A549 (cell line): ENCODE measurements at regions not wholly inside any gene's neighbourhood (a gene's known extent, or its start where the extent isn't known, plus 50 kb on each side); places are given as distances from the start of the nearest gene placed in this dataset.

ENCODE experiments used
- ATAC-seq, 2 experiments: fragments of 200-7000 bp in 1 of 2; fragments of >200 bp in 1 of 2; cut with Nextera tagmentation in 1 of 2; cut with Tn5 transposase in 1 of 2; 3 replicates each; pipeline versions ENCODE4 v1.8.0 to v1.9.1; 2018 to 2020; ENCODE audit warnings: mild to moderate bottlenecking in 1 of 2, moderate library complexity in 1 of 2
- CTCF ChIA-PET: fragments of 300-600 bp; sonication (Branson Sonifier 250); formaldehyde crosslinking; extraction: SDS; loops from one replicate; lab custom pipeline; 2021; ENCODE audit warnings: antibody characterized with exemption, inconsistent platforms; lab: Yijun Ruan, JAX
- POLR2A ChIA-PET: fragments of 350-600 bp; formaldehyde crosslinking; extraction: SDS; loops from one replicate; lab custom pipeline; 2021; ENCODE audit warnings: antibody characterized with exemption, inconsistent platforms; lab: Yijun Ruan, JAX
- DNase-seq, 2 experiments: peaks; one replicate each; pipeline versions ENCODE4 v3.0.0 to v3.0.0-alpha.2; 2011 to 2016; ENCODE audit warnings: low read depth in 1 of 2, low spot score in 1 of 2
- FAIRE-seq: peaks from 2 replicates; lab custom pipeline; 2011; peaks lifted over from hg19 to GRCh38; lab: Jason Lieb, UNC
- H3K27ac ChIP-seq, 2 experiments: fragments of >200 bp; sonication (Bioruptor Twin); formaldehyde crosslinking; 3 replicates each; pipeline ENCODE4 v1.5.1; 2016 to 2017
- H3K4me1 ChIP-seq: fragments of >200 bp; sonication (Bioruptor Twin); formaldehyde crosslinking; 3 replicates; pipeline ENCODE4 v1.6.1; 2016
- H3K4me2 ChIP-seq: fragments of >200 bp; sonication (Bioruptor Twin); formaldehyde crosslinking; 3 replicates; pipeline ENCODE4 v1.6.1; 2016
- H3K4me3 ChIP-seq: fragments of >200 bp; sonication (Bioruptor Twin); formaldehyde crosslinking; 3 replicates; pipeline ENCODE4 v1.5.1; 2016
- H3K9me3 ChIP-seq: fragments of >200 bp; sonication (Bioruptor Twin); formaldehyde crosslinking; 3 replicates; pipeline ENCODE4 v1.6.1; 2016
- ATOH8 ChIP-seq: fragments of 250-450 bp; sonication (Bioruptor Pico); IDR thresholded peaks from 2 replicates; pipeline ENCODE4 v1.5.0; 2020; ENCODE audit warnings: low read depth, mild to moderate bottlenecking, moderate library complexity
- CBX8 ChIP-seq: fragments of 200-600 bp; sonication (generic); IDR thresholded peaks from 2 replicates; pipeline ENCODE4 v1.6.1; 2016
- CEBPB ChIP-seq, 2 experiments: fragments of >200 bp in 1 of 2; sonication (Bioruptor Twin) in 1 of 2; formaldehyde crosslinking in 1 of 2; IDR thresholded peaks; 2 replicates each; pipeline ENCODE4 v1.6.1; 2012 to 2016
- CHD2 ChIP-seq: fragments of 150-350 bp; IDR thresholded peaks from 2 replicates; pipeline ENCODE4 v1.6.1; 2014; ENCODE audit warnings: low read length; ENCODE audit not compliant: partially characterized antibody
- EHMT2 ChIP-seq: fragments of 200-600 bp; sonication (generic); IDR thresholded peaks from 2 replicates; pipeline ENCODE4 v1.6.1; 2016; ENCODE audit warnings: antibody characterized with exemption, low read depth, mild to moderate bottlenecking, moderate library complexity
- ELK1 ChIP-seq: fragments of 150-350 bp; IDR thresholded peaks from 2 replicates; pipeline ENCODE4 v1.6.1; 2014; ENCODE audit warnings: low read depth, mild to moderate bottlenecking, low read length
- EP300 ChIP-seq, 2 experiments: fragments of >200 bp; sonication (Bioruptor Twin); formaldehyde crosslinking; IDR thresholded peaks; 2 replicates in 1 of 2; 3 replicates in 1 of 2; pipeline ENCODE4 v1.6.1; 2016 to 2017
- ESRRA ChIP-seq: fragments of 150-350 bp; IDR thresholded peaks from 2 replicates; pipeline ENCODE4 v1.6.1; 2014; ENCODE audit warnings: mild to moderate bottlenecking, low read length, borderline replicate concordance
- FOSL2 ChIP-seq, 2 experiments: fragments of 450-650 bp in 1 of 2; fragments of >200 bp in 1 of 2; sonication (Bioruptor Twin) in 1 of 2; formaldehyde crosslinking; IDR thresholded peaks; 2 replicates each; pipeline versions ENCODE4 v1.5.0 to v1.6.1; 2016 to 2020; ENCODE audit warnings: mild to moderate bottlenecking in 1 of 2, moderate library complexity in 1 of 2
- FOXS1 ChIP-seq: fragments of 250-450 bp; sonication (Bioruptor Pico); IDR thresholded peaks from 2 replicates; pipeline ENCODE4 v1.5.0; 2020; ENCODE audit warnings: mild to moderate bottlenecking, moderate library complexity
- HEYL ChIP-seq: fragments of 250-450 bp; sonication (Bioruptor Pico); IDR thresholded peaks from 2 replicates; pipeline ENCODE4 v1.8.0; 2021; ENCODE audit warnings: mild to moderate bottlenecking, moderate library complexity
- HOXB13 ChIP-seq: fragments of 250-450 bp; sonication (Bioruptor Pico); IDR thresholded peaks from 2 replicates; pipeline ENCODE4 v1.5.0; 2020; ENCODE audit warnings: low read depth, mild to moderate bottlenecking, moderate library complexity
- MAZ ChIP-seq: fragments of 150-350 bp; IDR thresholded peaks from 2 replicates; pipeline ENCODE4 v1.6.1; 2014; ENCODE audit warnings: antibody characterized with exemption, low read depth, low read length, borderline replicate concordance
- MYC ChIP-seq: IDR thresholded peaks from 2 replicates; pipeline ENCODE4 v1.6.1; 2012; ENCODE audit warnings: mild to moderate bottlenecking, inconsistent platforms, low read length, improper control_type of control experiment, borderline replicate concordance
- POLR2A ChIP-seq: IDR thresholded peaks from 2 replicates; pipeline ENCODE4 v1.6.1; 2012; ENCODE audit warnings: mild to moderate bottlenecking, low read length
- RFX5 ChIP-seq: fragments of 450-650 bp; IDR thresholded peaks from 2 replicates; pipeline ENCODE4 v1.7.1; 2014; ENCODE audit warnings: antibody characterized with exemption, mild to moderate bottlenecking, moderate library complexity
- SREBF2 ChIP-seq: fragments of 450-650 bp; IDR thresholded peaks from 2 replicates; pipeline ENCODE4 v1.6.1; 2014; ENCODE audit warnings: mild to moderate bottlenecking, moderate library complexity
- TFCP2L1 ChIP-seq: fragments of 250-450 bp; sonication (Bioruptor Pico); IDR thresholded peaks from 2 replicates; pipeline ENCODE4 v1.5.0; 2021; ENCODE audit warnings: mild to moderate bottlenecking
- TP53 ChIP-seq: fragments of 250-450 bp; sonication (Bioruptor Pico); IDR thresholded peaks from 2 replicates; pipeline ENCODE4 v1.5.0; 2021; ENCODE audit warnings: mild to moderate bottlenecking, moderate library complexity
- ZFP36 ChIP-seq: fragments of 450-650 bp; IDR thresholded peaks from 2 replicates; pipeline ENCODE4 v1.6.1; 2014; ENCODE audit warnings: borderline replicate concordance; ENCODE audit not compliant: partially characterized antibody
- ZSCAN20 ChIP-seq: fragments of 250-450 bp; sonication (Bioruptor Pico); IDR thresholded peaks from 2 replicates; pipeline ENCODE4 v1.8.0; 2022; ENCODE audit warnings: mild to moderate bottlenecking, moderate library complexity
- WGBS: methylation state at CpG from one replicate; pipeline ENCODE4 v1.1.6; 2017; ENCODE audit errors: missing lambda C conversion rate; 5-methylcytosine and 5-hydroxymethylcytosine counted together
- TF ChIP-seq, protein P1 (sequence below): fragments of 200-600 bp; sonication (generic); IDR thresholded peaks from 2 replicates; pipeline ENCODE4 v1.6.1; 2016; ENCODE audit warnings: antibody characterized with exemption, mild to moderate bottlenecking, moderate library complexity
- TF ChIP-seq, protein P2 (sequence below): fragments of >200 bp; sonication (Bioruptor Twin); formaldehyde crosslinking; IDR thresholded peaks from 2 replicates; pipeline ENCODE4 v1.6.1; 2016

DNA sequence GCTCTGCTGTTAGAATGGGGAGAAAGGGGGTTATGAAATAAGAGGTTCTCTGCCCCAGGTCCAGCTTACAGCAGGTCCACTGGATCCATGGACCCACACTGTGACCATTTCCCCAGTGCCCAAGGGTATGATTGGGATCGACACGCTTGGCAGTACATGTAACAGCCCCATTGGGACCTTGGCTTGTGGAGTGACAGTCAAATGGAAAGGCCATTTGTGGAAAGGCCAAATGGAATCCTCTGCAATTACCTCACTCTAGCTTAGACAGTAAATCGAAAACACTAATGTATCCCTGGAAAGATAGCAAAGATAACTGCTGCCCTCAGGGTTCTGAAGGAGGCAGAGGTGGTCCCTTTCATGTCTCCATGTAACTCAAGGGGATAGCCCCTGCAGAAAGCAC lies 109.1 kb downstream of the MINAR1 start:
- no peaks in the 10 kb centered on the region for H3K4me1 ChIP-seq
- ATAC-seq, result no peak
- DNase-seq, result no peak
- H3K27ac ChIP-seq, result no peak overlapping the region
- POLR2A ChIA-PET, result interaction anchor here (0.6 kb wide), 1 partner anchor 335 kb away, joined by 8 read pairs; no protein-coding TSS in a partner anchor
- no peak overlapping the region for H3K4me3 ChIP-seq
- no peak overlapping the region for H3K4me2 ChIP-seq
- FAIRE-seq, result no peak
- no peak for TF ChIP-seq ZSCAN20 (CRISPR knock-in tag)
- TF ChIP-seq FOSL2 (IDR thresholded peaks at IDR 0.05), result no peak
- TF ChIP-seq FOSL2 (CRISPR knock-in tag; IDR thresholded peaks at IDR 0.05), result no peak
- TF ChIP-seq HOXB13 (CRISPR knock-in tag), result no peak
- TF ChIP-seq MYC, result no peak
- TF ChIP-seq MAZ, result no peak
- no peak for TF ChIP-seq ZFP36
- no peak for TF ChIP-seq ESRRA
- no peak for TF ChIP-seq SREBF2
- TF ChIP-seq, protein P1, sequence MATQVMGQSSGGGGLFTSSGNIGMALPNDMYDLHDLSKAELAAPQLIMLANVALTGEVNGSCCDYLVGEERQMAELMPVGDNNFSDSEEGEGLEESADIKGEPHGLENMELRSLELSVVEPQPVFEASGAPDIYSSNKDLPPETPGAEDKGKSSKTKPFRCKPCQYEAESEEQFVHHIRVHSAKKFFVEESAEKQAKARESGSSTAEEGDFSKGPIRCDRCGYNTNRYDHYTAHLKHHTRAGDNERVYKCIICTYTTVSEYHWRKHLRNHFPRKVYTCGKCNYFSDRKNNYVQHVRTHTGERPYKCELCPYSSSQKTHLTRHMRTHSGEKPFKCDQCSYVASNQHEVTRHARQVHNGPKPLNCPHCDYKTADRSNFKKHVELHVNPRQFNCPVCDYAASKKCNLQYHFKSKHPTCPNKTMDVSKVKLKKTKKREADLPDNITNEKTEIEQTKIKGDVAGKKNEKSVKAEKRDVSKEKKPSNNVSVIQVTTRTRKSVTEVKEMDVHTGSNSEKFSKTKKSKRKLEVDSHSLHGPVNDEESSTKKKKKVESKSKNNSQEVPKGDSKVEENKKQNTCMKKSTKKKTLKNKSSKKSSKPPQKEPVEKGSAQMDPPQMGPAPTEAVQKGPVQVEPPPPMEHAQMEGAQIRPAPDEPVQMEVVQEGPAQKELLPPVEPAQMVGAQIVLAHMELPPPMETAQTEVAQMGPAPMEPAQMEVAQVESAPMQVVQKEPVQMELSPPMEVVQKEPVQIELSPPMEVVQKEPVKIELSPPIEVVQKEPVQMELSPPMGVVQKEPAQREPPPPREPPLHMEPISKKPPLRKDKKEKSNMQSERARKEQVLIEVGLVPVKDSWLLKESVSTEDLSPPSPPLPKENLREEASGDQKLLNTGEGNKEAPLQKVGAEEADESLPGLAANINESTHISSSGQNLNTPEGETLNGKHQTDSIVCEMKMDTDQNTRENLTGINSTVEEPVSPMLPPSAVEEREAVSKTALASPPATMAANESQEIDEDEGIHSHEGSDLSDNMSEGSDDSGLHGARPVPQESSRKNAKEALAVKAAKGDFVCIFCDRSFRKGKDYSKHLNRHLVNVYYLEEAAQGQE, result no peak
- TF ChIP-seq TP53 (CRISPR knock-in tag), result no peak
- no peak for TF ChIP-seq FOXS1
- TF ChIP-seq TFCP2L1, result no peak
- no peak for TF ChIP-seq EHMT2
- TF ChIP-seq ATOH8 (CRISPR knock-in tag), result no peak
- no peak for TF ChIP-seq CBX8
- WGBS, result 17% methylated on average over 3 of the region's 3 CpGs
- CTCF ChIA-PET, result no interaction called here
- no peaks in the 10 kb centered on the region for H3K9me3 ChIP-seq

GRCh38 chr15:79543097-79543496 lies 111.0 kb downstream of the MINAR1 start:
- Histone ChIP-seq H3K4me2 (no peak overlapping the region), H3K27ac (no peak overlapping the region), H3K4me3 (no peak overlapping the region), H3K9me3 (no peaks in the 10 kb centered on the region), H3K4me1 (no peaks in the 10 kb centered on the region)
- no peak for DNase-seq
- POLR2A ChIA-PET, result no interaction called here
- no peak for FAIRE-seq
- no peak for TF ChIP-seq MAZ
- TF ChIP-seq EHMT2, result no peak
- TF ChIP-seq ELK1, result no peak
- no peak for TF ChIP-seq MYC
- no peak for TF ChIP-seq RFX5
- CTCF ChIA-PET, result no interaction called here
- ATAC-seq, result peak in 1 of 2 experiments; percentile 57; a peak in 2 of 6 replicates

GRCh38 chr15:79549196-79549595 lies 117.1 kb downstream of the MINAR1 start:
- DNase-seq, result peak in 1 of 2 experiments; percentile 19
- no peak overlapping the region for H3K4me3 ChIP-seq
- WGBS, result 32% methylated on average over 2 of the region's 2 CpGs
- POLR2A ChIA-PET, result no interaction called here
- TF ChIP-seq CHD2, result no peak
- no peak for TF ChIP-seq HEYL
- TF ChIP-seq, protein P2, sequence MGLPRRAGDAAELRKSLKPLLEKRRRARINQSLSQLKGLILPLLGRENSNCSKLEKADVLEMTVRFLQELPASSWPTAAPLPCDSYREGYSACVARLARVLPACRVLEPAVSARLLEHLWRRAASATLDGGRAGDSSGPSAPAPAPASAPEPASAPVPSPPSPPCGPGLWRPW, result peak; percentile 39; the same call in 1 of the 2 replicates
- TF ChIP-seq CEBPB (IDR thresholded peaks at IDR 0.05), result peak; percentile 14 to 46; a peak in 1 of 4 replicates
- no peak for TF ChIP-seq POLR2A
- TF ChIP-seq EP300 (IDR thresholded peaks at IDR 0.05), result peak in 1 of 2 experiments; percentile 23; a peak in 1 of 5 replicates
- TF ChIP-seq, all 56 proteins: peak for 3
- Histone ChIP-seq H3K4me2 (no peak overlapping the region), H3K9me3 (no peaks in the 10 kb centered on the region), H3K4me1 (peaks cover 2% of the 10 kb centered on the region; the same call in 1 of the 3 replicates), H3K27ac (no peak overlapping the region)
- ATAC-seq (0 out of 6 replicates have a peak, but pooled peaks of 1 of the 2 experiments have one; percentile 37), FAIRE-seq (no peak)
- CTCF ChIA-PET, result interaction anchor here (1.7 kb wide), 1 partner anchor 168 kb away, joined by 10 read pairs; no protein-coding TSS in a partner anchor
